ENCODE measurements at regions not wholly inside any gene's neighbourhood (a gene's known extent, or its start where the extent isn't known, plus 50 kb on each side); places are given as distances from the start of the nearest gene placed in this dataset.

DNA sequence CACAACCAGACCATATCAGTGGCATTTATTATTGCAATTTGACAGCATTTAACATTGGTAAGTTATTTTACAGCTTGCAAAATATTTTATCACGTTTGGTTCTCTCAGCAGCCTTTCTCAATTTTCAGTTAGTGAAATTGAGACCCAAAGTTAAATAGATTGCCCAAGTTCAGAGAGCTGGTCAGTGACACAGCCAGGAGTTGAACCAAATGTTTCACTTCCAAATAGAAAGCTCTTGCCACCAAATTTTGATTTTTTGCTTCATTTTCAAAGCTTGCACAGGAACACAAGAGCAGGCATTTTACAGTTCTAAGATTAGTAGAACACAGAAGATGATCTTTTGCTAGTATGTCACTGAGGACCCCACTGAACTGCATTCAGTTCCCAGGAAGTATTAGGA is 271.5 kb upstream of the C9orf72 start:
- Histone ChIP-seq H3K36me3 (ENCODE audit: control insufficient read depth, insufficient read depth, low read length) (no peaks in the 10 kb centered on the region), H3K4me3 (ENCODE audit: low read depth, low read length) (no peak overlapping the region), H3K27me3 (replicated peaks; ENCODE audit: control insufficient read depth, insufficient read depth, low read length) (no peaks in the 10 kb centered on the region), H3K9me3 (no peaks in the 10 kb centered on the region), H3K4me1 (no peaks in the 10 kb centered on the region)
- no TSS peak for BruUV-seq (replicated peaks)
- Mint-ChIP-seq H3K9me3 (ENCODE audit: unreplicated experiment) (no peaks in the 10 kb centered on the region), H3K27me3 (ENCODE audit: insufficient read depth, unreplicated experiment) (no peaks in the 10 kb centered on the region), H3K4me1 (ENCODE audit: low read depth, unreplicated experiment) (no peaks in the 10 kb centered on the region), H3K36me3 (ENCODE audit: insufficient read depth, unreplicated experiment) (no peaks in the 10 kb centered on the region), H3K4me3 (ENCODE audit: unreplicated experiment) (no peak overlapping the region), H3K27ac (ENCODE audit: unreplicated experiment) (no peak overlapping the region)
- TF ChIP-seq, protein P1, sequence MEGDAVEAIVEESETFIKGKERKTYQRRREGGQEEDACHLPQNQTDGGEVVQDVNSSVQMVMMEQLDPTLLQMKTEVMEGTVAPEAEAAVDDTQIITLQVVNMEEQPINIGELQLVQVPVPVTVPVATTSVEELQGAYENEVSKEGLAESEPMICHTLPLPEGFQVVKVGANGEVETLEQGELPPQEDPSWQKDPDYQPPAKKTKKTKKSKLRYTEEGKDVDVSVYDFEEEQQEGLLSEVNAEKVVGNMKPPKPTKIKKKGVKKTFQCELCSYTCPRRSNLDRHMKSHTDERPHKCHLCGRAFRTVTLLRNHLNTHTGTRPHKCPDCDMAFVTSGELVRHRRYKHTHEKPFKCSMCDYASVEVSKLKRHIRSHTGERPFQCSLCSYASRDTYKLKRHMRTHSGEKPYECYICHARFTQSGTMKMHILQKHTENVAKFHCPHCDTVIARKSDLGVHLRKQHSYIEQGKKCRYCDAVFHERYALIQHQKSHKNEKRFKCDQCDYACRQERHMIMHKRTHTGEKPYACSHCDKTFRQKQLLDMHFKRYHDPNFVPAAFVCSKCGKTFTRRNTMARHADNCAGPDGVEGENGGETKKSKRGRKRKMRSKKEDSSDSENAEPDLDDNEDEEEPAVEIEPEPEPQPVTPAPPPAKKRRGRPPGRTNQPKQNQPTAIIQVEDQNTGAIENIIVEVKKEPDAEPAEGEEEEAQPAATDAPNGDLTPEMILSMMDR (IDR thresholded peaks at IDR 0.05; ENCODE audit: insufficient read depth in 1 of 2, low read depth in 1 of 2, low read length in 1 of 2, severe bottlenecking in 1 of 2, unreplicated experiment in 1 of 2) = no peak
- ChIA-PET CTCF (no interaction called here), POLR2A (no interaction called here)
- no peak for DNase-seq
- intact Hi-C loops (cut with micrococcal nuclease; ENCODE audit: unreplicated experiment) = no loop called here

DNA sequence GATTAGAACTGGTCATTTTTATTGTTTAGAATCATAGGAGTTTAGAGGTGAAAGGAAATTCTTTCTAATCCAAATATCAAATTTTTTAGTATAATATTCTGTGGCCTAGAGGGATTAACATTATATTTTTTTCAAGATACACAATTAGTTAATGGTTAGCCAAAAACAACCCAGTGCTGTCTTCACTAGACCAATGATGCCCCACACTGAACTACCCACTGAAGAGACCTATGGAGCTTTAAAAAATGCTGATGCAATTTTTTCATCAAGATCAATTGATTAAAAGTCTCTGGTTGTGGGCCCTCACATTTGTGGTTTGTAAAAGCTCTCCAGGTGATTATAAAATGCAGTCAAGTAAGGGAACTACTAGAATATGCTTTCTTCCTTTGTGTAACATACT is 274.1 kb upstream of the C9orf72 start:
- no peaks in the 10 kb centered on the region for H3K4me1 Mint-ChIP-seq (ENCODE audit: low read depth, unreplicated experiment)
- DNase-seq = no peak
- no peaks in the 10 kb centered on the region for H3K4me1 ChIP-seq
- H3K9me3 ChIP-seq = no peaks in the 10 kb centered on the region
- no peaks in the 10 kb centered on the region for H3K27me3 Mint-ChIP-seq (ENCODE audit: insufficient read depth, unreplicated experiment)
- TF ChIP-seq, protein P1 (IDR thresholded peaks at IDR 0.05; ENCODE audit: insufficient read depth in 1 of 2, low read depth in 1 of 2, low read length in 1 of 2, severe bottlenecking in 1 of 2, unreplicated experiment in 1 of 2) = no peak
- ChIA-PET POLR2A (no interaction called here), CTCF (no interaction called here)
- intact Hi-C loops (cut with micrococcal nuclease; ENCODE audit: unreplicated experiment) = no loop called here
- H3K27me3 ChIP-seq (replicated peaks; ENCODE audit: control insufficient read depth, insufficient read depth, low read length) = no peaks in the 10 kb centered on the region
- no peak overlapping the region for H3K4me3 Mint-ChIP-seq (ENCODE audit: unreplicated experiment)
- H3K27ac Mint-ChIP-seq (ENCODE audit: unreplicated experiment) = no peak overlapping the region
- no TSS peak for BruUV-seq (replicated peaks)
- H3K4me3 ChIP-seq (ENCODE audit: low read depth, low read length) = no peak overlapping the region
- H3K36me3 Mint-ChIP-seq (ENCODE audit: insufficient read depth, unreplicated experiment) = no peaks in the 10 kb centered on the region
- H3K9me3 Mint-ChIP-seq (ENCODE audit: unreplicated experiment) = no peaks in the 10 kb centered on the region
- H3K36me3 ChIP-seq (ENCODE audit: control insufficient read depth, insufficient read depth, low read length) = no peaks in the 10 kb centered on the region

DNA sequence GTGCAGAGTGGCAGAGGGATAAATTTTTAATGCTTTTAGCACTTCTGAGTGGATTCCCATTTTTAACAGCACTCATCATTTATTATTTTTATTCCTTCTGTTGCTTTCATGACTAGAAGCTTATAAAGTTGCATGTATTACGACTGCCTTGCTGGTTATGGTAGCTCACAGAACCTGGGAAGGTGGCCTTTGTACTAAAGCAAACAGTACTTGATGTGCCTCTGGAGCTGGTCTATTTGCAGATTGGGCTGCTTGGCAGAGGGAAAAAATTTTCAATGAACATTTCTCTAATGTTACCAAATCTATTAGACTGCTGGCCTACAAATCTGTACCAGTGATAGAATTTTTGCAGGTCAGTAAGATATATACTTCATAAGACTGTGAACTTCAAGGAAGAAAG is 274.5 kb upstream of the C9orf72 start:
- no peaks in the 10 kb centered on the region for H3K27me3 Mint-ChIP-seq (ENCODE audit: insufficient read depth, unreplicated experiment)
- H3K36me3 Mint-ChIP-seq (ENCODE audit: insufficient read depth, unreplicated experiment) = no peaks in the 10 kb centered on the region
- POLR2A ChIA-PET = no interaction called here
- H3K9me3 ChIP-seq = no peaks in the 10 kb centered on the region
- no TSS peak for BruUV-seq (replicated peaks)
- TF ChIP-seq, protein P1 (IDR thresholded peaks at IDR 0.05; ENCODE audit: insufficient read depth in 1 of 2, low read depth in 1 of 2, low read length in 1 of 2, severe bottlenecking in 1 of 2, unreplicated experiment in 1 of 2) = no peak
- no peaks in the 10 kb centered on the region for H3K4me1 ChIP-seq
- CTCF ChIA-PET = no interaction called here
- no peaks in the 10 kb centered on the region for H3K9me3 Mint-ChIP-seq (ENCODE audit: unreplicated experiment)
- no peak overlapping the region for H3K27ac Mint-ChIP-seq (ENCODE audit: unreplicated experiment)
- no peak overlapping the region for H3K4me3 ChIP-seq (ENCODE audit: low read depth, low read length)
- H3K36me3 ChIP-seq (ENCODE audit: control insufficient read depth, insufficient read depth, low read length) = no peaks in the 10 kb centered on the region
- intact Hi-C loops (cut with micrococcal nuclease; ENCODE audit: unreplicated experiment) = no loop called here
- H3K27me3 ChIP-seq (replicated peaks; ENCODE audit: control insufficient read depth, insufficient read depth, low read length) = no peaks in the 10 kb centered on the region
- DNase-seq = no peak
- no peaks in the 10 kb centered on the region for H3K4me1 Mint-ChIP-seq (ENCODE audit: low read depth, unreplicated experiment)
- H3K4me3 Mint-ChIP-seq (ENCODE audit: unreplicated experiment) = no peak overlapping the region
